ENCODE measurements at regions not wholly inside any gene's neighbourhood (a gene's known extent, or its start where the extent isn't known, plus 50 kb on each side); places are given as distances from the start of the nearest gene placed in this dataset.

DNA sequence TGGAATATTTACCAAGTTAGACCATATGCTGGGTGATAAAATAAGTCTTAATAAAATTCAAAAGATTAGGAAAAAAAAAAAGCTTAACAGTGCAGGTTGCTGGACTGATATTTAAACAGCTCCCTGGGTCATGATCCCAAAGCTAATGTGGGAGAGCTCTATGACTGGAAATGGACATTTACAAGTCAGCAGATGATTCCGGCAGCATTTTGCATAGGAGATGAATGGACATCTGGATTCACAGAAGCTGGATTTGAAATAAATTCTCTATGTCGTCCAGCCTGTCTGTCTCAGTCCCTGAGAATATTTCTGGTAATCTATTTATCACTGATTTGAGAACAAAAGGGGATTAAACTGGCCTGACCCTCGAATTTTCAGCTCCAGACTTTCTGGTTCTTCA, 52.3 kb upstream of the KLHL25 start:
- no peak for FAIRE-seq
- no peak for TF ChIP-seq CTCF (IDR thresholded peaks at IDR 0.05; ENCODE audit: insufficient read depth, missing control alignments)
- DNase-seq (ENCODE audit: insufficient read length, low spot score), result no peak

GRCh38 chr15:85849946-85850345, 55.2 kb upstream of the KLHL25 start:
- FAIRE-seq (no peak), DNase-seq (ENCODE audit: insufficient read length, low spot score) (no peak)
- no peak for TF ChIP-seq CTCF (IDR thresholded peaks at IDR 0.05; ENCODE audit: insufficient read depth, missing control alignments)

DNA sequence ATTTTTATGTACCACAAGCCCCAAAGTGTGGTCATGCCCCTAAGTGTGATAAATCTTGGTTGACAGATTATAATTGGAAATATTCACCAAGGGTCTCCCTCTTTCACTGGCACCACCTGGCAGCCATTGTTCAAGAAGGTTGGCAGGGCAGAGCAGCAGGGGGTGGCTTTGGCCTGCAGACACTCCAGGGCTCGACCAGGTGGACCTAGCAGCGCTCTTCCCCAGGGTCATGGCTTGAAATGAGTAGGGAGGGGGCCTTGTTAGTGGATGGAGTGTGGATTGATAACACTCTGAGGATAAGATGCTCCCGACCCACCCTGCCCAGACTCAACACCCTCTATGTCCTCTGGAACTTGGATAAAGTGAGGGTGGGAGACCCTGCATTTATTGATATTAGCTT, 58.2 kb upstream of the KLHL25 start:
- DNase-seq (ENCODE audit: insufficient read length, low spot score) (no peak), FAIRE-seq (no peak)
- TF ChIP-seq CTCF (IDR thresholded peaks at IDR 0.05; ENCODE audit: insufficient read depth, missing control alignments), result no peak

- peak; percentile 63 for DNase-seq (ENCODE audit: insufficient read length, low spot score)
- FAIRE-seq, result peak; percentile 25
- peak; percentile 86 for TF ChIP-seq CTCF (IDR thresholded peaks at IDR 0.05; ENCODE audit: insufficient read depth, missing control alignments)
These were observed 59.8 kb upstream of the KLHL25 start for GRCh38 chr15:85854345-85855097.

DNA sequence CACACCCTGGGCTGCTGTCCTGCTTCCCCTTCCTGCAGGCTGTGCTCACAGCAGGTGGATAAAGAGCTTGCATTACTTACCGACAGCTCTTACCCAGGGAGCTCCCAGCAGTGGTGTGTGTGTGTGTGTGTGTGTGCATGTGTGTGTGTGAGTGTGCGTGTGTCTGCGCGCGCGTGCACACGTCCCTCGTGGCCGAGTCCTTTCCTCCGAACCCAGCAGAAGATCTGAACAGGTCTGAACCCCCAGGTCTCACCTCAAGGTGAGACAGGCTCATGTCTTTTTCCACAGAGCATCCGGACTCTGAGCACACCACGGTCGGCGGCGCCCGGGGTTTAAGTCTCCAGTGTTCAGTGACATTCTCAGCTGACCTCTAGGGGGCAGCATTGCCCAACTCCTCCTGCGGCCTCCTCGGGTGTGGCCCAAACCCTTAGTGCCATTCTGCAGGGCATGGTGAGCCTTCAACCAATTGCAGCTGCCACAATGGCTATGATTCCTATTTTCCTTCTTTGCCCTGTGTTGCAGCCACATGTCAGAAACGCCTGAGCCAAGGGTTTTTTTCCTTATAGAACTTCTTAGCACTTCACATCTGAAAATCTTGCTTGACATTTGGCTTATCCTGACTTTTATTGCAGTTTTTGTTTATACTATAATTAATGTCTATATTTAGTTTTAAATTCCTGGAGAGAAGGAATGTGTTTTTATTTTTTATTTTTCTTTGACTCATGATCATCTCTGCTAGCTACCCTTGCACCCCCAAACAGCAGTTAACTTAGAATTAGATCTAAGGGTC, 64.1 kb upstream of the KLHL25 start:
- FAIRE-seq, result no peak
- peak; percentile 60 for DNase-seq (ENCODE audit: insufficient read length, low spot score)
- TF ChIP-seq CTCF (IDR thresholded peaks at IDR 0.05; ENCODE audit: insufficient read depth, missing control alignments), result peak; percentile 76

DNA sequence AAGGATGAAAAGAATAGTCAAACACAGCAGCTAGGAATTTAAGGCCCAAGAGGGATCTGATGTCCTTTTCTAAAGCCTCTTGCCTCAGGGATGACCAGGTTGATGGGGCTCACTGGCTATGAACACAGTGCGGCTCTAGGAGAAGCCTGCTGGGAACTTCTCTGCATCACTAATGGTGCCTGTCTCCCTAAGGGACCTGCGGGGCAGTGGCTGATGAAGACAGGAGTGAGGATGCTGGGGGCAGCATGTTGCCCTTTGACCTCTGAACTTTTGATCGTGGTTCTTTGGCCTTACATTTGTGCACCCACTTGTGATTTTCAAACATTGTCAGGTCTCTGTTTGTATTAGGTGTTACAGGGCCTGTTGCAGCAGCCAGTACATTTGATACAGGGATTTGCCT, 64.9 kb upstream of the KLHL25 start:
- FAIRE-seq (no peak), DNase-seq (ENCODE audit: insufficient read length, low spot score) (no peak)
- no peak for TF ChIP-seq CTCF (IDR thresholded peaks at IDR 0.05; ENCODE audit: insufficient read depth, missing control alignments)

Data from D721Med (cell line).